Hepatocyte (in vitro differentiated cells): ENCODE measurements at regions not wholly inside any gene's neighbourhood (a gene's known extent, or its start where the extent isn't known, plus 50 kb on each side); places are given as distances from the start of the nearest gene placed in this dataset.
"Not testable (repeated sequence)": the region's sequence is repeated elsewhere in the genome, so short reads cannot be mapped to it uniquely, and the experiment has no call there.

ENCODE experiments used
- DNase-seq: peaks from one replicate; pipeline ENCODE4 v3.0.0-alpha.2; 2016; ENCODE audit warnings: low spot score
- H2AFZ ChIP-seq: fragments of 200-600 bp; sonication (generic); 2 replicates; pipeline ENCODE4 v1.6.0; 2016; ENCODE audit warnings: antibody characterized with exemption, mild to moderate bottlenecking
- H3K27ac ChIP-seq: fragments of 200-600 bp; sonication (generic); 2 replicates; pipeline ENCODE4 v1.5.1; 2016; ENCODE audit warnings: mild to moderate bottlenecking
- H3K27me3 ChIP-seq: fragments of 200-600 bp; sonication (generic); 2 replicates; pipeline ENCODE4 v1.6.1; 2016
- H3K36me3 ChIP-seq: fragments of 200-600 bp; sonication (generic); replicated peaks from 2 replicates; pipeline ENCODE4 v1.5.1; 2016; ENCODE audit warnings: low read depth; ENCODE audit not compliant: insufficient read depth
- H3K4me1 ChIP-seq: fragments of 200-600 bp; sonication (generic); 2 replicates; pipeline ENCODE4 v1.5.1; 2016; ENCODE audit warnings: mild to moderate bottlenecking, moderate library complexity; ENCODE audit not compliant: insufficient read depth
- H3K4me2 ChIP-seq: fragments of 200-600 bp; sonication (generic); 2 replicates; pipeline ENCODE4 v1.6.0; 2016
- H3K4me3 ChIP-seq: fragments of 200-600 bp; sonication (generic); 2 replicates; pipeline ENCODE4 v1.5.1; 2016; ENCODE audit warnings: mild to moderate bottlenecking
- H3K79me2 ChIP-seq: fragments of 200-600 bp; sonication (generic); 2 replicates; pipeline ENCODE4 v1.6.0; 2017; ENCODE audit warnings: mild to moderate bottlenecking
- H3K9me2 ChIP-seq: fragments of 200-600 bp; sonication (generic); replicated peaks from 2 replicates; pipeline ENCODE4 v1.6.0; 2017; ENCODE audit warnings: mild to moderate bottlenecking; ENCODE audit not compliant: insufficient read depth
- H3K9me3 ChIP-seq: fragments of 200-600 bp; sonication (generic); 2 replicates; pipeline ENCODE4 v1.5.1; 2016; ENCODE audit warnings: low read depth, mild to moderate bottlenecking
- H4K20me1 ChIP-seq: fragments of 200-600 bp; sonication (generic); 2 replicates; pipeline ENCODE4 v1.6.0; 2016; ENCODE audit warnings: mild to moderate bottlenecking; ENCODE audit not compliant: insufficient read depth, poor library complexity, severe bottlenecking
- WGBS: methylation state at CpG from one replicate; pipeline ENCODE4 v1.1.6; 2016; ENCODE audit warnings: low lambda C conversion rate; ENCODE audit errors: missing lambda C conversion rate; 5-methylcytosine and 5-hydroxymethylcytosine counted together

DNA sequence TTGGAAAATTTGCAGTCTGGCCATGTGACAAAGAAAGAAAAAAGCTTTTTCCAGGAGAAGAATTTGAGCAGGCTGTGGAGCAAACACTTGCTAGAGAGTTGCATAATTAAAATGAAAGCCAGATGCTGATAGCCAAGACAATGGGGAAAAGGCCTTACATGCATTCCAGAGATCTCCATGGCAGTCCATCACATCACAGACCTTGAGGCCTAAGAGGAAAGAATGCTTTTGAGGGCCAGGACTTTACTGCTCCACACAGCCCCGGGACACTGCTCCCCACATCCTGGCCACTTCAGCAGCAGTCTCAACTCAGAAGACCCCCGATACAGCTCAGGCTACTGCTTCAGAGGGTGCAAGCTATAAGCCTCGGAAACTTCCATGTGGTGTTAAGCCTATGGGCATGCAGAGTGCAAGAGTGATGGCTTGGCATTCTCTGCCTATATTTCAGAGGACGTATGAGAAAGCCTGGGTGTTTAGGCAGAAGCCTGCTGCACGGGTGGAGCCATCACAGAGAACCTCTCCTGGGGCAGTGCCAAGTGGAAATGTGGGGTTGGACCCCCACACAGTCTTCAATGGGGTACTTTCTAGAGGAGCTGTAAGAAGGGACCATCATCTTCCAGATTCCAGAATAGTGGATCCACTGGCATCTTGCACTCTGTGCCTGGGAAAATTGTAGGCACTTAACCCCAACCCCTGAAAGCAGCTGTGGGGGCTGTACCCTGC lies 230.7 kb downstream of the POTEG start:
- 53% methylated on average over 5 of the region's 5 CpGs for WGBS
- H3K79me2 ChIP-seq, H3K9me3 ChIP-seq, H3K4me3 ChIP-seq, H3K4me2 ChIP-seq, DNase-seq, H3K4me1 ChIP-seq, H3K27me3 ChIP-seq, H3K36me3 ChIP-seq, H2AFZ ChIP-seq, H3K9me2 ChIP-seq, H4K20me1 ChIP-seq, H3K27ac ChIP-seq: not testable (repeated sequence)

DNA sequence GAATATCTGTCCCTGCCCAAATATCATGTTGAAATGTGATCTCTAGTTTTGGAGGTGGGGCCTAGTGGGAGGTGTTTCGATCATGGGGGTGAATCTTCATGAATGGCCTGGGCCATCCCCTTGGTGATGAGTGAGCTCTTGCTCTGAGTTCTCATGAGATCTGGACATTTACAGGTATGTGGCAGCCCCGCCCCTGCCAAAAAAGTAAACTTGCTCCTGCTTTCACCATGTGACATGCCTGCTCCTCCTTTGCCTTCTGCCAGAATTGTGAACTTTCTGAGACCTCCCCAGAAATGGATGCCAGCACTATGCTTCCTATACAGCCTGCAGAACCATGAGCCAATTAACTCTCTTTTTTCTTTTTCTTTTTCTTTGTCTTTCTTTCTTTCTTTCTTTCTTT lies 229.3 kb downstream of the POTEG start:
- not testable (repeated sequence) for H3K9me2 ChIP-seq, H3K79me2 ChIP-seq, H3K27ac ChIP-seq, H3K36me3 ChIP-seq, H3K27me3 ChIP-seq, H3K4me3 ChIP-seq, DNase-seq, H3K4me1 ChIP-seq, H3K4me2 ChIP-seq, H4K20me1 ChIP-seq, H2AFZ ChIP-seq, H3K9me3 ChIP-seq
- 39% methylated on average over 2 of the region's 2 CpGs for WGBS

DNA sequence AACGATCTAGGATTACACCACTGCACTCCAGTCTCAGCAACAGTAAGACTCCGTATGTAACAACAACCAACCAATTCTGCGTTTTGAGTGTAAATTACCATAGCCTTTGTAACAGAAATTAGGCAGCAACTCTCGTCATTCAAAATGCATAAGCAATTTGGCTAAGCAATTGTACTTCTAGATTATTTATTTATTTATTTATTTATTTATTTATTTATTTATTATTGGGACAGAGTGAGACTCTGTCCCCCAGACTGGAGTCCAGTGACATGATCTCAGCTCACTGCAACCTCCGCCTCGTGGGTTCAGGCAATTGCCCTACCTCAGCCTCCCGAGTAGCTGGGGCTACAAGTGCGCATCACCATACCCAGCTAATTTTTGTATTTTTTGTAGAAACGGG lies 217.7 kb downstream of the POTEG start:
- not testable (repeated sequence) for H3K4me2 ChIP-seq, H3K36me3 ChIP-seq, H4K20me1 ChIP-seq, H3K9me2 ChIP-seq, H3K27ac ChIP-seq, H3K79me2 ChIP-seq, H3K9me3 ChIP-seq, H2AFZ ChIP-seq, DNase-seq, H3K4me1 ChIP-seq, H3K4me3 ChIP-seq, H3K27me3 ChIP-seq
- 80% methylated on average over 6 of the region's 9 CpGs for WGBS

DNA sequence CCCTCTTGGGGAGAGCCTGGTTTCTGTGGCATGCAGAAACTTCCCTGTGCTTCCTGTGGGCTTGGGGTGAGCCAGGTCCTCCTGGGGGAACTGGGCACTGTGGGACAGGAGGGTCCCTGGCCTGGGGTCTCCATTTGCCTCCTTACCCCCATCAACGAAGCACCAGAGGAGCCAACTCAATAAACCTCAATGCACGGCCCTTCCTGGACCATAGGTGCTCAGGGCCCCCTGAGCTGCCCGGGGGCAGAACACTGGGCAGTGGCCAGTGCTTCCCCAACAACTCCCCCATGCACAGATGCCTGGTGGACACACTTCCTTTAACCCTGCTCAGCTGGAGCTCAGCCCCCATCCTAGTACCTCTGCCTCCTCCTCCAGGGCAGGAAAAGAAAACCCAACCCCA lies 214.7 kb downstream of the POTEG start:
- not testable (repeated sequence) for H3K4me2 ChIP-seq, H3K4me3 ChIP-seq, H3K9me3 ChIP-seq, H2AFZ ChIP-seq, H3K27ac ChIP-seq, DNase-seq, H3K79me2 ChIP-seq, H4K20me1 ChIP-seq, H3K4me1 ChIP-seq, H3K27me3 ChIP-seq, H3K9me2 ChIP-seq, H3K36me3 ChIP-seq
- WGBS: 89% methylated on average over 3 of the region's 3 CpGs

DNA sequence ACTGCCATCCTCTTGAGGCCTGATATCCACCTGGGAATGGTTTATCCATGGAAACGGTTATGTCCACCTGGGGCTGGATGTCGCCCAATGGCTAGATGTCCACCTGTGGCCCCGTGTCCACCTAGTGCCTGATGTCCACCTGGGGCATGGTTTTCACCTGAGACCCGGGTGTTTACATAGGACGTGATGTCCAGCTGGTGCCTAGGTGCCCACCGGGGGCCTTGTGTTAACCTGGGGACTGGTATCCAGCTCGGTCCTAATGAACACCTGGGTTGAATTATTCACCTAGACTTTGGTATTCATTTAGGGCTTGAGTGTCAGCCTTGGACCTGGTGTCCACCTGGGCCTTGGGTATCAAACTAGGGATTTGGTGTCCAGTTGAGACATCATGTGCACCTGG lies 202.7 kb downstream of the POTEG start:
- H3K36me3 ChIP-seq, H3K4me3 ChIP-seq, H3K4me2 ChIP-seq, H3K27ac ChIP-seq, H4K20me1 ChIP-seq, DNase-seq, H3K79me2 ChIP-seq, H3K9me3 ChIP-seq, H2AFZ ChIP-seq, H3K27me3 ChIP-seq, H3K9me2 ChIP-seq, H3K4me1 ChIP-seq: not testable (repeated sequence)
- WGBS: 78% methylated on average over 6 of the region's 7 CpGs

DNA sequence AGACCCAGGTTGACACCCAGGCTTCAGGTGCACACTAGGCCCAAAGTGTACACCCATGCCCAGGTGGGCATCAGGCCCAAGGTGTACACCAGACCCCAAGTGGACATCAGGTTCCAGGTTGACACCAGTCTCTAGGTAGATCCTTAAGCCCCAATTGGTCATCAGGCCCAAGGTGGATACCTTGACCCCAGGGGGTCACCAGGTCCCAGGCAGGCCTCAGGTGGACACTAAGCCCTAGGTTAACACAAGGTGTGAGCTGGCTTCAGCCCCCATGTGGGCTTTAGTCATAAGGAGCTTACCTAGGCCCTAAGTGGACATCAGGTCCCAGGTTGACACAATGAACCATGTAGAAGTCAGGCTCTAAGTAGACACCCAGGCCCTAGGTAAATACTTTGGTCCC lies 200.1 kb downstream of the POTEG start:
- H3K79me2 ChIP-seq, H2AFZ ChIP-seq, H3K27me3 ChIP-seq, H3K4me3 ChIP-seq, H3K4me2 ChIP-seq, H3K36me3 ChIP-seq, H3K4me1 ChIP-seq, H3K9me3 ChIP-seq, DNase-seq, H3K27ac ChIP-seq, H4K20me1 ChIP-seq, H3K9me2 ChIP-seq: not testable (repeated sequence)

DNA sequence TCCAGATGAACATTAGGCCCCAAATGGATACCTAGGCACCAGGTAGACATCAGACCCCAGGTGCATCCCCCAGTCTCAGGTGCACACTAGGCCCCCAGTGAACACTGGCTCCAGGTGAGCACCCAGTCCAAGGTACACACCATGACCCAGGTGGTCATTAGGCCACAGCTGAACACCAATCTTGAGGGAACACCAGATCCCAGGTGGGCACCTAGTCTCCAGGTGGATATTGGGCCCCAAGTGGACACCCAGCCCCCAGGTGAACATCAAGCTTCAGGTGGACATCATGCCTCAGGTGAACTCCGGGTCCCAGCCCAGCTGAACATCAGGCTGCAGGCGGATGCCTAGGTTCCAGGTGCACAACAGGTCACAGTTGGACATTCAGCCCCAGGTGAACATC lies 196.5 kb downstream of the POTEG start:
- 46% methylated on average over 2 of the region's 2 CpGs for WGBS
- not testable (repeated sequence) for DNase-seq, H3K27ac ChIP-seq, H4K20me1 ChIP-seq, H3K4me1 ChIP-seq, H2AFZ ChIP-seq, H3K79me2 ChIP-seq, H3K9me2 ChIP-seq, H3K36me3 ChIP-seq, H3K27me3 ChIP-seq, H3K9me3 ChIP-seq, H3K4me2 ChIP-seq, H3K4me3 ChIP-seq

DNA sequence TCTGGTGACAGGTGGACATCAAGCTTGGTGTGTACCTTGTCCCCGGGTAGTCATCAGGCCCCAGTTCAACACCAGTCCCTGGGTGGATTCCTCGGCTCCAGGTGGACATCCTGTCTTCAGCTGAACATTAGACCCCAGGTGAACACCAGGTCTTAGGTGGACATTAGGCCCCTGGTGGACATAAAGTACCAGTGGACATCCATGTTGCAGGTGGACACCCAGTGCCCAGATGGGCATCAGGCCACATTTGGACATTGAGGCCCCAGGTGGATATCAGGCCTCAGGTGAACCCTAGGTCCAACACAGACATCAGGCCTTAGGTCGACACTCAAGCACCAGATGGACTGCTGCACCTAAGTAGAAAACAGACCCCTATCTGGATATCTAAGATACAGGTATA lies 195.6 kb downstream of the POTEG start:
- 56% methylated on average over 3 of the region's 3 CpGs for WGBS
- H3K27ac ChIP-seq, H3K9me2 ChIP-seq, H3K9me3 ChIP-seq, H4K20me1 ChIP-seq, H3K79me2 ChIP-seq, H3K27me3 ChIP-seq, H2AFZ ChIP-seq, H3K36me3 ChIP-seq, H3K4me2 ChIP-seq, H3K4me1 ChIP-seq, DNase-seq, H3K4me3 ChIP-seq: not testable (repeated sequence)

DNA sequence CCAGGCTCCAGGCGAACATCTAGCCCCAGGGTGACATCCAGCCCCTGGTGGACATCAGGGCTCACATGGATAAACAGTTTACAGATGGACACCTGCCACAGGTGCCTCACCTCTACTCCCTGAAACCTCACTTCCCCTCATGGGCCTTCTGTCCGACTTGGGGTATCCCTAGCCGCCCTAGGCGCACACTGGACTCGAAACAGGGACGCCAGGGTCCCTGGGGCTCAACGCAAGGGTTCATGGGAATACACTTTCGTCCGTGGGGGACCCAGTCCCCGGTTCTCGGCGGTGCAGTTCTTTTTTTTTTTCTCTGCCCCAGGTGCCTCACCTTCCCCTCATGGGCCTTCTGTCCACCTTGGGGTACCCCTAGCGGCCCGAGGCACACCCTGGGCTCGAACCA lies 194.2 kb downstream of the POTEG start:
- not testable (repeated sequence) for H3K27ac ChIP-seq, H3K9me2 ChIP-seq, H3K36me3 ChIP-seq, H3K4me3 ChIP-seq, H3K9me3 ChIP-seq, H4K20me1 ChIP-seq, DNase-seq, H3K79me2 ChIP-seq, H3K27me3 ChIP-seq, H3K4me1 ChIP-seq, H3K4me2 ChIP-seq, H2AFZ ChIP-seq
- 70% methylated on average over 12 of the region's 15 CpGs for WGBS
